ENCODE measurements at regions not wholly inside any gene's neighbourhood (a gene's known extent, or its start where the extent isn't known, plus 50 kb on each side); places are given as distances from the start of the nearest gene placed in this dataset.

- no peak for TF ChIP-seq CTCF (IDR thresholded peaks at IDR 0.05)
- no peak for TF ChIP-seq POLR2A (IDR thresholded peaks at IDR 0.05)
Measured at GRCh38 chr2:21774691-21775368, 651.1 kb downstream of the TDRD15 start.
